Fibroblast of lung (primary cell): ENCODE measurements at regions not wholly inside any gene's neighbourhood (a gene's known extent, or its start where the extent isn't known, plus 50 kb on each side); places are given as distances from the start of the nearest gene placed in this dataset.
A peak's percentile ranks its signal among the peaks of the same experiment; 100 is the strongest.

ENCODE experiments used
- DNase-seq, 2 donors: peaks; one replicate each; pipeline versions ENCODE4 v3.0.0 to v3.0.0-alpha.2; 2010; ENCODE audit warnings: low read depth in 2 of 2
- H2AFZ ChIP-seq: 2 replicates; pipeline ENCODE4 v1.5.1; 2012; ENCODE audit warnings: low read length, control low read depth, inconsistent platforms
- H3K27ac ChIP-seq: 2 replicates; pipeline ENCODE4 v1.5.1; 2011; ENCODE audit warnings: low read length, control low read depth; ENCODE audit not compliant: insufficient read depth
- H3K27me3 ChIP-seq: 2 replicates; pipeline ENCODE4 v1.5.1; 2011; ENCODE audit warnings: mild to moderate bottlenecking, low read length; ENCODE audit not compliant: control insufficient read depth, insufficient read depth
- H3K36me3 ChIP-seq: 2 replicates; pipeline ENCODE4 v1.5.1; 2011; ENCODE audit warnings: low read length; ENCODE audit not compliant: control insufficient read depth, insufficient read depth
- H3K4me1 ChIP-seq: 2 replicates; pipeline ENCODE4 v1.5.1; 2011; ENCODE audit warnings: low read length; ENCODE audit not compliant: control insufficient read depth, insufficient read depth; ENCODE audit errors: extremely low read depth
- H3K4me2 ChIP-seq: 2 replicates; pipeline ENCODE4 v1.5.1; 2011; ENCODE audit warnings: low read length, control low read depth; ENCODE audit not compliant: insufficient read depth; ENCODE audit errors: extremely low read depth
- H3K4me3 ChIP-seq, 4 experiments: fragments of 200-600 bp in 1 of 4; sonication (generic) in 1 of 4; replicated peaks in 1 of 4; 2 replicates each; pipeline ENCODE4 v1.5.1; 2011 to 2016; ENCODE audit warnings: low read length in 4 of 4, low read depth in 3 of 4, mild to moderate bottlenecking in 3 of 4, control low read depth in 2 of 4, inconsistent platforms in 1 of 4, mixed read lengths in 1 of 4; ENCODE audit not compliant: insufficient read depth in 1 of 4; ENCODE audit errors: control extremely low read depth in 1 of 4
- H3K79me2 ChIP-seq: 2 replicates; pipeline ENCODE4 v1.5.1; 2012; ENCODE audit warnings: mild to moderate bottlenecking, low read length, inconsistent platforms; ENCODE audit not compliant: control insufficient read depth, insufficient read depth
- H3K9ac ChIP-seq: 2 replicates; pipeline ENCODE4 v1.5.1; 2011; ENCODE audit warnings: mild to moderate bottlenecking, low read length, control low read depth; ENCODE audit not compliant: insufficient read depth
- H3K9me3 ChIP-seq: 2 replicates; pipeline ENCODE4 v1.5.1; 2012; ENCODE audit warnings: low read depth, low read length; ENCODE audit not compliant: control insufficient read depth, insufficient read depth
- H4K20me1 ChIP-seq: 2 replicates; pipeline ENCODE4 v1.5.1; 2011; ENCODE audit warnings: low read length; ENCODE audit not compliant: control insufficient read depth, insufficient read depth; ENCODE audit errors: extremely low read depth
- EZH2 ChIP-seq: IDR thresholded peaks from 2 replicates; pipeline ENCODE4 v1.5.1; 2012; ENCODE audit warnings: low read length, control low read depth, mild to moderate bottlenecking; ENCODE audit errors: missing control alignments
- TF ChIP-seq, protein P1 (sequence below), 2 donors: IDR thresholded peaks in 1 of 2; conservative IDR thresholded peaks in 1 of 2; 1 replicate in 1 of 2; 2 replicates in 1 of 2; pipeline ENCODE4 v1.5.1; 2011 to 2012; ENCODE audit warnings: low read length in 2 of 2, control low read depth in 1 of 2, inconsistent platforms in 1 of 2, low read depth in 1 of 2, mild to moderate bottlenecking in 1 of 2

DNA sequence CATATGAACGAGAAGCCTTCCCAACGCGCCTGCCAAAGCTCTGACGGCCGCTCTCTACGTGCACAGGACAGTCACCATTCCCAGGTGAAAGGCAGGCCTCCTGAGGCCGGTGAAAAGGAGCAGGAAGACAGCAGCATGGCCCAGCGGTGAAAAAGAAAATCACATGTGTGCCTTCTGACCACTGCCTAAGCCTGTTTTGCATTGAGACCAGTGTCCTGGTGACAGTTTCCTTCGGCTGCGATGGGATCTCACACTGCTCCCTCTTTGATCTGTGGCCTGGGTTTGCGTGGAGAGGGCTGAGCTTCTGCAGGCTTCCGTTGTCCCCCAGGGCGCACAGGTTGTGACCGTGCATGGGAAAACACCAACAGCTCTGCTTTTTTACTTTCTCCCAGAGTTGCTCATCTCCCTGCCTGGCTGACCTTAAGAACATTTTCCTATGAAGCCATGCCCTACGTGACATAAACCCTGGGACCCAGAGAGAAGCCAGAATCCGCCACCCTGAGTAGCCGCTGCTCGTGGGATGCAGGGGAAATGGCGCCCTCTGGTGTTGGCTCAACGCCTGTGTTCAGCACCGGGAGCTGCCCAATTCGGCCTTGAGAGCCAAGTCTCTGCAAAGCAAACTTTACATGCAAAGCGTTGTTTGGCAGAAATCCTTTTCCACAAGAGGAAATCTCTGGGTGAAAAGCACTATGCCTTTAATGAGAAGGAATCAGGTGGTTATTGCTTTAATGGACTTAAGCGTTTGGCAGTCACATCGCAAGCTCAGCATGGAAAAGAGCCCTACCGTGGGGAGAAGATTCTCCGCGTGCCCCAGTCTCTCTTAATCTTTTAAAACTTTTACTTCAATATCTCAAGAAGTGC lies 112.2 kb upstream of the GPR12 start:
- Histone ChIP-seq H3K4me1 (no peaks in the 10 kb centered on the region), H3K4me2 (no peak overlapping the region), H2AFZ (no peak overlapping the region), H3K79me2 (no peaks in the 10 kb centered on the region), H3K9ac (no peak overlapping the region), H3K36me3 (no peaks in the 10 kb centered on the region), H3K27me3 (no peaks in the 10 kb centered on the region), H3K4me3 (no peak overlapping the region), H3K9me3 (no peaks in the 10 kb centered on the region), H3K27ac (no peak overlapping the region), H4K20me1 (no peaks in the 10 kb centered on the region)
- peak in 1 of 2 donors; percentile 24 for DNase-seq
- TF ChIP-seq EZH2: no peak
- TF ChIP-seq, protein P1, sequence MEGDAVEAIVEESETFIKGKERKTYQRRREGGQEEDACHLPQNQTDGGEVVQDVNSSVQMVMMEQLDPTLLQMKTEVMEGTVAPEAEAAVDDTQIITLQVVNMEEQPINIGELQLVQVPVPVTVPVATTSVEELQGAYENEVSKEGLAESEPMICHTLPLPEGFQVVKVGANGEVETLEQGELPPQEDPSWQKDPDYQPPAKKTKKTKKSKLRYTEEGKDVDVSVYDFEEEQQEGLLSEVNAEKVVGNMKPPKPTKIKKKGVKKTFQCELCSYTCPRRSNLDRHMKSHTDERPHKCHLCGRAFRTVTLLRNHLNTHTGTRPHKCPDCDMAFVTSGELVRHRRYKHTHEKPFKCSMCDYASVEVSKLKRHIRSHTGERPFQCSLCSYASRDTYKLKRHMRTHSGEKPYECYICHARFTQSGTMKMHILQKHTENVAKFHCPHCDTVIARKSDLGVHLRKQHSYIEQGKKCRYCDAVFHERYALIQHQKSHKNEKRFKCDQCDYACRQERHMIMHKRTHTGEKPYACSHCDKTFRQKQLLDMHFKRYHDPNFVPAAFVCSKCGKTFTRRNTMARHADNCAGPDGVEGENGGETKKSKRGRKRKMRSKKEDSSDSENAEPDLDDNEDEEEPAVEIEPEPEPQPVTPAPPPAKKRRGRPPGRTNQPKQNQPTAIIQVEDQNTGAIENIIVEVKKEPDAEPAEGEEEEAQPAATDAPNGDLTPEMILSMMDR (conservative IDR thresholded peaks at IDR 0.05 in 1 of 2, IDR thresholded peaks at IDR 0.05 in 1 of 2; ENCODE audit: low read depth in 1 of 2, low read length in 2 of 2): peak; percentile 48 to 64

DNA sequence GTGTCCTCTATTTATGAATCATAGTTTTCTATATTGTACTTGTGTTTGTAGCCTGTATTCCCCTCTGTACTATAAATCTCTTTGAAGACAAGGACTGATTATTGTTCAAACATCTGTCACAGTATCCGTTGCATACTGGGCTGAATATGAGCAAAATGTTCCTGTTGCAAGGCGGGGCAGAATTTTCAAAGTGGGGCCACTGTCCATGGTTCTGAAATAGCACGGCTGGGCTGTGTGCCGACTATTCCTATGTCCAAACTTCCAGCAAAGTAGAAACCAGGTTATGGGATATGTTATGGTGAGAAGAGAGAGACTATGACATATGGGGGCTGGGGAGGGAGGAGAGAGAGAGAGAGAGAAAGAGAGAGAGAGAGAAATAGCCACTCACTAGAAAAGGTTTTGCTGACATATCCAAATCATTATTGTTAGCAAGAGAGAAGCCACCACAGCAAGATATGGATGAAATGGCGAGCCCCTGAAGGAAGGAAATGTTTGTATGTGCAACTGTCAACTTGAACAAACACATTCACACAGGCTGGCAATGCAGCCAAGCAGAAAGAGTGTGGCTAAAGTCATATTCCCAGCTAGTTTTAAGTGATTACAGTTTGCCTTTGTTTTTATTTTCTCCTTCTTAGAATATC lies 107.0 kb upstream of the GPR12 start:
- TF ChIP-seq EZH2: no peak
- TF ChIP-seq, protein P1 (conservative IDR thresholded peaks at IDR 0.05 in 1 of 2, IDR thresholded peaks at IDR 0.05 in 1 of 2; ENCODE audit: low read depth in 1 of 2, low read length in 2 of 2): no peak
- no peaks in the 10 kb centered on the region for H3K9me3 ChIP-seq

DNA sequence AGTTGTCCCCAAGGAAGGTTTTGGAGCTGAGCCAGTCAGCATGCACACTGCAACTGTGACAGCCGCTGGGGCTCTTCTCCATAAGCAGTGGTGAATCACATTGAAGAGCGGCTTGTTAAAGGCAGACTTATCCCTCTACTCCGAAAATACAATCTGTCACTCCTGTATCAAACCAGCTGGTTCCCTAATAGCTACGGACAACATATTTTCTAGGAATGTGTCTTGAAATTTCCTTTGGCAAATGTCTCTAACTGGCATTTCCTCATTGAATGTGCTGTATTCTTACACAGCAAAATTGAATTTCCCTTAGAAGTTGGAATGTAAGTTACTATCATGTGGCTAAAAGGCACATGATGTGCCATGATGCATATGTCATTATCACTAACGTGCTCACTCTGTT lies 104.0 kb upstream of the GPR12 start:
- no peaks in the 10 kb centered on the region for H3K36me3 ChIP-seq
- H2AFZ ChIP-seq: no peak overlapping the region
- no peak overlapping the region for H3K9ac ChIP-seq
- no peaks in the 10 kb centered on the region for H3K79me2 ChIP-seq
- H4K20me1 ChIP-seq: no peaks in the 10 kb centered on the region
- H3K4me1 ChIP-seq: no peaks in the 10 kb centered on the region
- TF ChIP-seq EZH2: no peak
- TF ChIP-seq, protein P1 (conservative IDR thresholded peaks at IDR 0.05 in 1 of 2, IDR thresholded peaks at IDR 0.05 in 1 of 2; ENCODE audit: low read depth in 1 of 2, low read length in 2 of 2): no peak
- H3K27ac ChIP-seq: no peak overlapping the region
- no peaks in the 10 kb centered on the region for H3K27me3 ChIP-seq
- no peaks in the 10 kb centered on the region for H3K9me3 ChIP-seq
- H3K4me3 ChIP-seq: no peak overlapping the region
- no peak overlapping the region for H3K4me2 ChIP-seq
- DNase-seq: no peak

More for the DNA sequence above, 107.0 kb upstream of the GPR12 start:
- Histone ChIP-seq H3K79me2 (no peaks in the 10 kb centered on the region), H3K4me2 (no peak overlapping the region), H3K36me3 (no peaks in the 10 kb centered on the region), H3K9ac (no peak overlapping the region), H3K4me3 (no peak overlapping the region), H4K20me1 (no peaks in the 10 kb centered on the region), H3K4me1 (no peaks in the 10 kb centered on the region), H3K27me3 (no peaks in the 10 kb centered on the region), H3K27ac (no peak overlapping the region), H2AFZ (no peak overlapping the region)
- DNase-seq: peak; percentile 17 to 33
